ENCODE measurements at regions not wholly inside any gene's neighbourhood (a gene's known extent, or its start where the extent isn't known, plus 50 kb on each side); places are given as distances from the start of the nearest gene placed in this dataset.

DNA sequence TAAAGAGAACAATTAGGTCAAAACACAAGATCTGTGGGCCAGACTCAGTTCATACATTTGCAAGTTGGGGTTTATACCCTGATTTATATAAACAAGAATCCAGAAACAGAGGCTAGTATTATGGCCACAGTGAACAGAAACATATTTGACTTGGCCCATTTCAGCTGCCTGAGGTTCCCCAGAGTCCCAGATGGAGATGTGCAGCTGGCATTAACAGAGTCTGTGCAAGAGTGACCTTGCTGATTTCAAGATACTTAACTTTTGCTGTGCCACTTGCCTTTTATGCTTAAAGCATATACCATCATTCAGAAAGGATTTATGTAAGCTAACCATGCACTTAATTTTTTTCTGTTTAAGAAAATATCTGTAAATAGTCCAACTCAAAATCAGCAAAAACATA, 636.3 kb downstream of the TRIB2 start:
- TF ChIP-seq CTCF (conservative IDR thresholded peaks at IDR 0.05; ENCODE audit: low read length): no peak
- no peak for TF ChIP-seq EZH2phosphoT487 (IDR thresholded peaks at IDR 0.05; ENCODE audit: borderline replicate concordance, low read depth, low read length)
